ENCODE measurements at regions not wholly inside any gene's neighbourhood (a gene's known extent, or its start where the extent isn't known, plus 50 kb on each side); places are given as distances from the start of the nearest gene placed in this dataset.

DNA sequence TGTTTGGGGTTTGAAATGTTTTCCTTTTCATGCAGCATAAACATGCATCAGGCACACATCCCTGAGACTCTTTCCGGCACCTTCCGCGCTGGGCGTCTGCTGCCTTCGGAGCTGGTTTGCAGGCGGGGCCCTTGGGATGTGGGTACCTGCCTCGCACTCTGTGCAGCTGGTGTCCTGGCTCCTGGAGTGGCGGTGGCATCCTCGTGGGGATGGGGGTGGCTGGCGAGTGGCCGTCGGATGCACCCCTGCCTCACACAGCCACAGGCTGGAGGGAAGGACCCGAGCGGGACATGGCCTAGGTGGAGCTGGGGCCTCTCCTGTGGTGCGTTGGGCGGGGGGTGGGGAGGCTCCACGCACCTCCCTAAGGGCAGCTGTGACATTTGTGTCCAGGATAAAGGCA is 68.5 kb upstream of the ADGRA1 start:
- H3K9me3 ChIP-seq (ENCODE audit: control insufficient read depth in 4 of 4, low read length in 3 of 4), result no peaks in the 10 kb centered on the region
- DNase-seq (ENCODE audit: low spot score), result no peak
- no peak overlapping the region for H3K27ac ChIP-seq (ENCODE audit: low read depth in 1 of 2, low read length in 2 of 2)
- TF ChIP-seq, protein P1, sequence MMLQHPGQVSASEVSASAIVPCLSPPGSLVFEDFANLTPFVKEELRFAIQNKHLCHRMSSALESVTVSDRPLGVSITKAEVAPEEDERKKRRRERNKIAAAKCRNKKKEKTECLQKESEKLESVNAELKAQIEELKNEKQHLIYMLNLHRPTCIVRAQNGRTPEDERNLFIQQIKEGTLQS (IDR thresholded peaks at IDR 0.05), result no peak
- no peak for TF ChIP-seq TAF1 (conservative IDR thresholded peaks at IDR 0.05)
- TF ChIP-seq, protein P2, sequence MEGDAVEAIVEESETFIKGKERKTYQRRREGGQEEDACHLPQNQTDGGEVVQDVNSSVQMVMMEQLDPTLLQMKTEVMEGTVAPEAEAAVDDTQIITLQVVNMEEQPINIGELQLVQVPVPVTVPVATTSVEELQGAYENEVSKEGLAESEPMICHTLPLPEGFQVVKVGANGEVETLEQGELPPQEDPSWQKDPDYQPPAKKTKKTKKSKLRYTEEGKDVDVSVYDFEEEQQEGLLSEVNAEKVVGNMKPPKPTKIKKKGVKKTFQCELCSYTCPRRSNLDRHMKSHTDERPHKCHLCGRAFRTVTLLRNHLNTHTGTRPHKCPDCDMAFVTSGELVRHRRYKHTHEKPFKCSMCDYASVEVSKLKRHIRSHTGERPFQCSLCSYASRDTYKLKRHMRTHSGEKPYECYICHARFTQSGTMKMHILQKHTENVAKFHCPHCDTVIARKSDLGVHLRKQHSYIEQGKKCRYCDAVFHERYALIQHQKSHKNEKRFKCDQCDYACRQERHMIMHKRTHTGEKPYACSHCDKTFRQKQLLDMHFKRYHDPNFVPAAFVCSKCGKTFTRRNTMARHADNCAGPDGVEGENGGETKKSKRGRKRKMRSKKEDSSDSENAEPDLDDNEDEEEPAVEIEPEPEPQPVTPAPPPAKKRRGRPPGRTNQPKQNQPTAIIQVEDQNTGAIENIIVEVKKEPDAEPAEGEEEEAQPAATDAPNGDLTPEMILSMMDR (IDR thresholded peaks at IDR 0.05; ENCODE audit: low read depth, low read length, missing input control), result no peak
- H3K27me3 ChIP-seq (ENCODE audit: control insufficient read depth in 4 of 4, insufficient read depth in 4 of 4, low read length in 3 of 4), result peaks cover 0 to under 1% (median 0%) of the 10 kb centered on the region in 4 donors
- H3K4me3 ChIP-seq (ENCODE audit: low read depth in 1 of 3, low read length in 3 of 3), result no peak overlapping the region
- 86% methylated on average over 17 of the region's 17 CpGs for whole genome bisulfite sequencing
- H3K36me3 ChIP-seq (ENCODE audit: control insufficient read depth in 4 of 4, insufficient read depth in 3 of 4, low read depth in 1 of 4, low read length in 3 of 4), result no peaks in the 10 kb centered on the region
- H3K9ac ChIP-seq (ENCODE audit: low read depth in 1 of 2, low read length in 2 of 2), result no peak overlapping the region
- no peaks in the 10 kb centered on the region for H3K4me1 ChIP-seq (ENCODE audit: control insufficient read depth in 4 of 4, insufficient read depth in 4 of 4, low read length in 3 of 4)

DNA sequence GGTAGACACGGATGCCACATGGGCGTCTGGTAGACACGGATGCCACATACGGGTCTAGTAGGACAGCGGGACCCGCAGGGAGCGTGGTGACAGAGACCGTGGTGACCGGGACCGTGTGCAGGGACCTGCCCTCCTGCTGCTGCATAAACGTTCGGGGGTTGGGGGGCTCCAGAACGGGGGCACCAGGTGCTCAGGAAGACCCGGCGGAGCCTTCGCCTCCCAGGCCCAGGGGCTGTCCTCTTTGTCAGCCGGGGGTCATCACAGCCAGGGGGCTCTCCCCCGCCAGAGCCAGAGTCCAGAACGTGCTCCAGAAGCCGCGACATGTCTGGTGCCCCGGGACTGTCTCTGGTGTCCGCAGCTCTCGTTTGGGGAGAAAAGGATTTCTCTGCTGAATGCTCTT is 69.2 kb upstream of the ADGRA1 start:
- H3K27ac ChIP-seq (ENCODE audit: low read depth in 1 of 2, low read length in 2 of 2), result no peak overlapping the region
- H3K9ac ChIP-seq (ENCODE audit: low read depth in 1 of 2, low read length in 2 of 2), result no peak overlapping the region
- no peaks in the 10 kb centered on the region for H3K36me3 ChIP-seq (ENCODE audit: control insufficient read depth in 4 of 4, insufficient read depth in 3 of 4, low read depth in 1 of 4, low read length in 3 of 4)
- TF ChIP-seq JUND (IDR thresholded peaks at IDR 0.05) (no peak), RXRA (IDR thresholded peaks at IDR 0.05) (no peak), NR2F2 (IDR thresholded peaks at IDR 0.05) (no peak), FOXA1 (IDR thresholded peaks at IDR 0.05) (no peak), TAF1 (conservative IDR thresholded peaks at IDR 0.05) (no peak), RAD21 (IDR thresholded peaks at IDR 0.05) (no peak), REST (IDR thresholded peaks at IDR 0.05) (no peak), YY1 (IDR thresholded peaks at IDR 0.05) (no peak), HNF4A (conservative IDR thresholded peaks at IDR 0.05) (no peak), MAX (IDR thresholded peaks at IDR 0.05) (no peak), FOXA2 (IDR thresholded peaks at IDR 0.05) (no peak), HNF4G (IDR thresholded peaks at IDR 0.05) (no peak), EGR1 (IDR thresholded peaks at IDR 0.05; ENCODE audit: low read depth in 2 of 2) (no peak)
- TF ChIP-seq, protein P3, sequence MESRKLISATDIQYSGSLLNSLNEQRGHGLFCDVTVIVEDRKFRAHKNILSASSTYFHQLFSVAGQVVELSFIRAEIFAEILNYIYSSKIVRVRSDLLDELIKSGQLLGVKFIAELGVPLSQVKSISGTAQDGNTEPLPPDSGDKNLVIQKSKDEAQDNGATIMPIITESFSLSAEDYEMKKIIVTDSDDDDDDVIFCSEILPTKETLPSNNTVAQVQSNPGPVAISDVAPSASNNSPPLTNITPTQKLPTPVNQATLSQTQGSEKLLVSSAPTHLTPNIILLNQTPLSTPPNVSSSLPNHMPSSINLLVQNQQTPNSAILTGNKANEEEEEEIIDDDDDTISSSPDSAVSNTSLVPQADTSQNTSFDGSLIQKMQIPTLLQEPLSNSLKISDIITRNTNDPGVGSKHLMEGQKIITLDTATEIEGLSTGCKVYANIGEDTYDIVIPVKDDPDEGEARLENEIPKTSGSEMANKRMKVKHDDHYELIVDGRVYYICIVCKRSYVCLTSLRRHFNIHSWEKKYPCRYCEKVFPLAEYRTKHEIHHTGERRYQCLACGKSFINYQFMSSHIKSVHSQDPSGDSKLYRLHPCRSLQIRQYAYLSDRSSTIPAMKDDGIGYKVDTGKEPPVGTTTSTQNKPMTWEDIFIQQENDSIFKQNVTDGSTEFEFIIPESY (IDR thresholded peaks at IDR 0.05), result no peak
- TF ChIP-seq, protein P2 (IDR thresholded peaks at IDR 0.05; ENCODE audit: low read depth, low read length, missing input control), result no peak
- TF ChIP-seq, protein P1 (IDR thresholded peaks at IDR 0.05), result no peak
- DNase-seq (ENCODE audit: low spot score), result no peak
- no peak overlapping the region for H3K4me3 ChIP-seq (ENCODE audit: low read depth in 1 of 3, low read length in 3 of 3)
- H3K4me1 ChIP-seq (ENCODE audit: control insufficient read depth in 4 of 4, insufficient read depth in 4 of 4, low read length in 3 of 4), result no peaks in the 10 kb centered on the region
- 86% methylated on average over 24 of the region's 24 CpGs for WGBS
- no peaks in the 10 kb centered on the region for H3K27me3 ChIP-seq (ENCODE audit: control insufficient read depth in 4 of 4, insufficient read depth in 4 of 4, low read length in 3 of 4)
- H3K9me3 ChIP-seq (ENCODE audit: control insufficient read depth in 4 of 4, low read length in 3 of 4), result no peaks in the 10 kb centered on the region
